NT2/D1 (cell line): ENCODE measurements at regions not wholly inside any gene's neighbourhood (a gene's known extent, or its start where the extent isn't known, plus 50 kb on each side); places are given as distances from the start of the nearest gene placed in this dataset.
"Not testable (repeated sequence)": the region's sequence is repeated elsewhere in the genome, so short reads cannot be mapped to it uniquely, and the experiment has no call there.

Experiments used
- DNase-seq: peaks from one replicate; pipeline ENCODE4 v3.0.0-alpha.2; 2011; ENCODE audit warnings: low read depth, low spot score
- H3K27me3 ChIP-seq: 2 replicates; pipeline ENCODE4 v1.6.0; 2011; ENCODE audit warnings: mild to moderate bottlenecking; ENCODE audit not compliant: insufficient read length, insufficient read depth
- H3K36me3 ChIP-seq: 2 replicates; pipeline ENCODE4 v1.6.1; 2011; ENCODE audit warnings: mild to moderate bottlenecking, low read length, mixed read lengths; ENCODE audit not compliant: insufficient read depth, insufficient read length
- H3K4me1 ChIP-seq: 2 replicates; pipeline ENCODE4 v1.5.1; 2011; ENCODE audit not compliant: insufficient read depth, insufficient read length
- H3K4me3 ChIP-seq: 2 replicates; pipeline ENCODE4 v1.5.1; 2011; ENCODE audit warnings: low read depth; ENCODE audit not compliant: insufficient read length
- H3K9ac ChIP-seq: 2 replicates; pipeline ENCODE4 v1.6.0; 2011; ENCODE audit warnings: low read depth; ENCODE audit not compliant: insufficient read length
- H3K9me3 ChIP-seq: 2 replicates; pipeline ENCODE4 v1.5.1; 2011; ENCODE audit warnings: mild to moderate bottlenecking, low read length; ENCODE audit not compliant: insufficient read depth
- SUZ12 ChIP-seq: IDR thresholded peaks from 2 replicates; pipeline ENCODE4 v1.6.1; 2011; ENCODE audit not compliant: insufficient read length, insufficient read depth; ENCODE audit errors: extremely low read depth
- YY1 ChIP-seq: IDR thresholded peaks from 2 replicates; pipeline ENCODE4 v1.6.1; 2011; ENCODE audit not compliant: insufficient read length, insufficient read depth
- ZNF274 ChIP-seq: IDR thresholded peaks from 2 replicates; pipeline ENCODE4 v1.6.1; 2011; ENCODE audit warnings: mild to moderate bottlenecking, low read depth, low read length

DNA sequence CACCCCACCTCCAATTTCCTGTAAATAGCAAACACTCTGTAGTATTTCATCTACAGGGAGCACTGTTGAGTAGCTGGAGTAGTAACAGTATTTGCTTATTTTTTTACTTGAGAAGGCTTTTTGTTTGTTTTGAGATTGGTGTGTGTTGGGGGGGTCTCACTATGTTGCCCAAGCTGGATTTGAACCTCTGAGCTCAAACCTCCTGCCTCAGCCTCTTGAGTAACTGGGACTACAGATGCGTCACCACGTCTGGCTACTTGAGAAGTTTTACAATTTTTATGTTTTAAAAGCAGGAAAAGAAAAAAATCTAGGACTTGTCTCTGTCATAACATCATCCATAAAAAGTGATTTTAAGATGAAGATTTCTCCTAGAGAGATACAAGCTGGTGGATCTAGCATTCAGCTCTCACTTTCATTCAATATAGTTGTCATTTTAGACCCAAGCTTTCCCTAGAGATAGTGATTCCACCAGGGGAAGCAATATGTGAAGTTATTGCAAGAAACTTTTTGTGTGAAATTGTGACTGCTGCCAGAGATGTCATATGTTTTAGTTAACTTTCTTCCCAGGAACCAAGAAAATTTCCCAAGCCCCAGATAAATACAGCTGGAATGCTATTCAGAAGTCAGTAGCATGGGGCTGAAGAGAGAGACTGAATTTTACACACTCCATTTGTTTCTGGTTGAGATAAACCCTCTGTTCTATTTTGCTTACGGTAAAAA, 60.2 kb upstream of the MAP4K3 start:
- H3K4me1 ChIP-seq: no peaks in the 10 kb centered on the region
- TF ChIP-seq SUZ12: no peak
- TF ChIP-seq ZNF274: no peak
- TF ChIP-seq YY1: no peak
- no peaks in the 10 kb centered on the region for H3K27me3 ChIP-seq
- no peaks in the 10 kb centered on the region for H3K36me3 ChIP-seq
- H3K9me3 ChIP-seq: no peaks in the 10 kb centered on the region
- H3K4me3 ChIP-seq: no peak overlapping the region
- DNase-seq: no peak
- H3K9ac ChIP-seq: no peak overlapping the region

DNA sequence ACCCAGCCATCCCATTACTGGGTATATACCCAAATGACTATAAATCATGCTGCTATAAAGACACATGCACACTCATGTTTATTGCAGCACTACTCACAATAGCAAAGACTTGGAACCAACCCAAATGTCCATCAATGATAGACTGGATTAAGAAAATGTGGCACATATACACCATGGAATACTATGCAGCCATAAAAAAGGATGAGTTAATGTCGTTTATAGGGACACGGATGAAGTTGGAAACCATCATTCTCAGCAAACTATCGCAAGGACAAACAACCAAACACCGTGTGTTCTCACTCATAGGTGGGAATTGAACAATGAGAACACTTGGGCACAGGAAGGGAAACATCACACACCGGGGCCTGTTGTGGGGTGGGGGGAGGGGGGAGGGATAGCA, 61.1 kb upstream of the MAP4K3 start:
- not testable (repeated sequence) for H3K4me1 ChIP-seq, H3K36me3 ChIP-seq, H3K4me3 ChIP-seq, H3K9ac ChIP-seq, DNase-seq, H3K27me3 ChIP-seq, H3K9me3 ChIP-seq

DNA sequence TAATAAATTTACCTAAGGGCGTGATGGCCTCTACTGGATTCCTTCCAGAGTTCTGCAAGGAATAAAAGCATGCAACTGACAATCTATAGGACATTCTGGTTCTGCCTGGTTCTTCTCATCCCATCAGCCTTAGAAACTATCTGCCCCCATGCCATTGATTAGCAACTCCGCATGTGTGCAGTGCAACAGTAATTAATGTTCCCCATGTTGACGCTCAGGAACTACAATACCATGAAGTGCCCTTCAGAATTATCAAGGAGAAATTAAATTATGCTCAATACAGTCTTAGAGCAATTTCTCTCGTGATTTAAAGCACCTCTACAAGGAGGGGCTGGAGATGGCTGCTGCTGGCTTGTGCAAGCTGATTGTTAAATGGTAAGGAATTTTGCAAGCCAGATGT, 61.7 kb upstream of the MAP4K3 start:
- TF ChIP-seq YY1: no peak
- no peak for TF ChIP-seq SUZ12
- no peak for TF ChIP-seq ZNF274
- Histone ChIP-seq H3K36me3 (no peaks in the 10 kb centered on the region), H3K27me3 (no peaks in the 10 kb centered on the region), H3K4me3 (no peak overlapping the region), H3K9me3 (no peaks in the 10 kb centered on the region), H3K9ac (no peak overlapping the region), H3K4me1 (no peaks in the 10 kb centered on the region)
- DNase-seq: no peak

DNA sequence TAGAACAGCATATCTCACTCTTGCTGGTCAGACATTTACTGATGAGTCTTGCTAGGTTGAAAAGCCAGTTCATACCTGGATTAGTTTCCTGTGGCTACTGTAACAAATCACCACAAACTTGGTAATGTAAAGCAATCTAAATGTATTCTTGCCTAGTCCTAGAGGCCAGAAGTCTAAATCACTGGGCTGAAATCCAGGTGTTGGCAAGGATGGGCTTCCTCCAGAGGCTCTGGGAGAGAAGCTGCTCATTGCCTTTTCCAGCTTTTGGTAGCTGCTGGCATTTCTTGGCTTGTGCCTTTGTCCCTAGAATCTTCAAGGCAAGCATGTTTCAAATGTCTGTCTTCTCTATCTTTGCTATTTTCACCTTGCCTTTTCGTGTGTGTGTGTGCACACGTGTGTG, 62.3 kb upstream of the MAP4K3 start:
- no peaks in the 10 kb centered on the region for H3K4me1 ChIP-seq
- H3K36me3 ChIP-seq: no peaks in the 10 kb centered on the region
- TF ChIP-seq YY1 (no peak), SUZ12 (no peak), ZNF274 (no peak)
- no peaks in the 10 kb centered on the region for H3K9me3 ChIP-seq
- H3K9ac ChIP-seq: no peak overlapping the region
- DNase-seq: no peak
- no peak overlapping the region for H3K4me3 ChIP-seq
- H3K27me3 ChIP-seq: no peaks in the 10 kb centered on the region

DNA sequence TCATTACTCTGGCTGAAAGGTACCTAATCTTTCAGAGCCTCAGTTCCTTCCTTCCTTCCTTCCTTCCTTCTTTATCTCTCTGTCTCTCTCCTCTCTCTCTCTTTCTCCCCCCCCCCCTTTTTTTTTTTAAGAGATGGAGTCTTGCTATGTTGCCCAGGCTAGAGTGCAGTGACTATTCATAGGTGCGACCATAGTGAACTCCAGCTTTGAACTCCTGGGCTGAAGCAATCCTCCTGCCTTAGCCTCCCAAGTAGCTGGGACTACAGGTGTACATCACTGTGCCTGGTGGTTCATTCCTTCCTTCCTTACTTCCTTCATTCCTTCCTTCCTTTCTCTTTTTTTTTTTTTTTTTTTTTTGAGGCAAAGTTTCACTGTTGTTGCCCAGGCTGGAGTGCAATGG, 64.3 kb upstream of the MAP4K3 start:
- no peaks in the 10 kb centered on the region for H3K36me3 ChIP-seq
- H3K4me3 ChIP-seq: no peak overlapping the region
- no peaks in the 10 kb centered on the region for H3K4me1 ChIP-seq
- DNase-seq: no peak
- no peaks in the 10 kb centered on the region for H3K9me3 ChIP-seq
- H3K27me3 ChIP-seq: no peaks in the 10 kb centered on the region
- TF ChIP-seq YY1: no peak
- TF ChIP-seq SUZ12: no peak
- no peak for TF ChIP-seq ZNF274
- no peak overlapping the region for H3K9ac ChIP-seq

DNA sequence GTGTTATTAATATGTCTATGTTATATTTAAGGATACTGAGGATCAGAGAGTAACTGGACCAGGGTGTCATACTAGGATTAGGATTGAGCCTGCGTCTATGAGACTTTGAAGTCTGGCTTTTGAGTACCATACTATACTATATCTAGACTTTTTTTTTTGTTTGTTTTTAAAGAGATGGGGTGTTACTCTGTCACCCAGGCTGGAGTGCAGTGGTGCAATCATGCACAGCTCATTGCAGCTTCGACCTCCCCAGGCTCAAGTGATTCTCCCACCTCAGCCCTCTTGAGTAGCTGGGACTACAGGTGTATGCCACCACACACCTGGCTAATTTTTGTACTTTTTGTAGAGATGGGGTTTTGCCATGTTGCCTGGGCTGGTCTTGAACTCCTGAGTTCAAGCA, 66.2 kb upstream of the MAP4K3 start:
- Histone ChIP-seq H3K9ac (no peak overlapping the region), H3K4me3 (no peak overlapping the region)

DNA sequence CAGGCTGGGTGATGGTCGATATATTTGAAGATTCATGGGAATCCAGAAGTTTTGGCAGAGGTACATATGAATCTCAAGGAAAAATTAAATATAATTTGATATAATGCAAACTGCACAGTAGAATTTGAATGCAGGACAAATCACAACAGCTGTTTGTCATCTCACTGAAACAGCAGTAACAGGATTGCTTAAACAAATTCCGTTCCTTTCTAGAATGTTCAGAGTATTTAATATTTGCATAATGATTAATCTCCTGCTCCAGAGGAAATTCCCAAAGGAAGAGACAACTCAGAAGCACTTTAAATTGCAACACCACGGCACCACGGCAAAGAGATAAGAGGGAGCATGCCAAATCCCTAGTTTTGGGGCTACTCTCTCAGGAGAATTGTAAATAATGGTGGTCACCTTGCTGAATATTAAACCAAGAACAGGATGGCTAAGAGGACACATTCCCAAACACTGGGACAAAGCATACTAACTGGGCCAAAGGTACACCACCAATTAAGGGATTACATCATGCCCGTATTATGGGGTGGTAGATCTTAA, 67.8 kb upstream of the MAP4K3 start:
- no peak overlapping the region for H3K9ac ChIP-seq
- no peaks in the 10 kb centered on the region for H3K9me3 ChIP-seq
- no peak overlapping the region for H3K4me3 ChIP-seq
- H3K36me3 ChIP-seq: no peaks in the 10 kb centered on the region
- no peak for DNase-seq
- H3K27me3 ChIP-seq: no peaks in the 10 kb centered on the region
- no peak for TF ChIP-seq SUZ12
- no peak for TF ChIP-seq ZNF274
- TF ChIP-seq YY1: no peak
- H3K4me1 ChIP-seq: no peaks in the 10 kb centered on the region

More for the DNA sequence above, 66.2 kb upstream of the MAP4K3 start:
- H3K9me3 ChIP-seq: no peaks in the 10 kb centered on the region
- H3K4me1 ChIP-seq: no peaks in the 10 kb centered on the region
- H3K36me3 ChIP-seq: no peaks in the 10 kb centered on the region
- no peaks in the 10 kb centered on the region for H3K27me3 ChIP-seq
- no peak for DNase-seq
- no peak for TF ChIP-seq SUZ12
- TF ChIP-seq ZNF274: no peak
- TF ChIP-seq YY1: no peak
